MCF 10A (cell line): ENCODE measurements at regions not wholly inside any gene's neighbourhood (a gene's known extent, or its start where the extent isn't known, plus 50 kb on each side); places are given as distances from the start of the nearest gene placed in this dataset.
A peak's percentile ranks its signal among the peaks of the same experiment; 100 is the strongest.

Experiments used
- BruUV-seq: library from RNA; stranded (reverse); fragments of 400-500 nt; replicated peaks from 2 replicates; lab custom pipeline; 2021; lab: Mats Ljungman, UMichigan
- CTCF ChIA-PET: fragments of 300-600 bp; sonication (Branson Sonifier 250); formaldehyde crosslinking; extraction: SDS; loops from one replicate; lab custom pipeline; 2021; ENCODE audit warnings: antibody characterized with exemption, inconsistent platforms; lab: Yijun Ruan, JAX
- POLR2A ChIA-PET: fragments of 300-600, 350-650 bp; sonication (Branson Sonifier 250); formaldehyde crosslinking; extraction: SDS; loops from one replicate; lab custom pipeline; 2020; ENCODE audit warnings: antibody characterized with exemption, inconsistent platforms; lab: Yijun Ruan, JAX
- DNase-seq: peaks from one replicate; pipeline ENCODE4 v3.0.0-alpha.2; 2018; ENCODE audit not compliant: unreplicated experiment
- H3K27ac Mint-ChIP-seq: one replicate; pipeline ENCODE4 v1.8.0; 2022; ENCODE audit warnings: mild to moderate bottlenecking, low read depth, mixed read lengths; ENCODE audit not compliant: unreplicated experiment
- H3K27me3 Mint-ChIP-seq: one replicate; pipeline ENCODE4 v1.8.0; 2022; ENCODE audit warnings: mixed read lengths; ENCODE audit not compliant: insufficient read depth, unreplicated experiment
- H3K36me3 Mint-ChIP-seq: one replicate; pipeline ENCODE4 v1.8.0; 2022; ENCODE audit warnings: mild to moderate bottlenecking, moderate library complexity, mixed read lengths; ENCODE audit not compliant: insufficient read depth, unreplicated experiment
- H3K4me1 Mint-ChIP-seq: one replicate; pipeline ENCODE4 v1.8.0; 2022; ENCODE audit warnings: mixed read lengths; ENCODE audit not compliant: insufficient read depth, unreplicated experiment
- H3K4me3 Mint-ChIP-seq: one replicate; pipeline ENCODE4 v1.8.0; 2022; ENCODE audit warnings: mild to moderate bottlenecking, moderate library complexity, mixed read lengths; ENCODE audit not compliant: unreplicated experiment
- H3K9me3 Mint-ChIP-seq: one replicate; pipeline ENCODE4 v1.8.0; 2022; ENCODE audit warnings: mixed read lengths; ENCODE audit not compliant: unreplicated experiment
- CTCF ChIP-seq: fragments of 200-600 bp; IDR thresholded peaks from one replicate; pipeline ENCODE4 v1.8.0; 2022; ENCODE audit warnings: antibody characterized with exemption, mild to moderate bottlenecking; ENCODE audit not compliant: unreplicated experiment
- intact Hi-C: fragments of 100-400 bp; cut with micrococcal nuclease; formaldehyde crosslinking; loops from 2 replicates; pipeline ENCODE4 v1.14.1; 2022

GRCh38 chr15:93613386-93613785 is 524.4 kb upstream of the RGMA start:
- H3K4me3 Mint-ChIP-seq: no peak overlapping the region
- no peaks in the 10 kb centered on the region for H3K36me3 Mint-ChIP-seq
- H3K4me1 Mint-ChIP-seq: peaks cover 16% of the 10 kb centered on the region
- DNase-seq: no peak
- ChIA-PET POLR2A (no interaction called here), CTCF (no interaction called here)
- no peak for TF ChIP-seq CTCF
- intact Hi-C loops: no loop called here
- no TSS peak for BruUV-seq
- peaks cover 10% of the 10 kb centered on the region for H3K9me3 Mint-ChIP-seq
- no peaks in the 10 kb centered on the region for H3K27me3 Mint-ChIP-seq
- no peak overlapping the region for H3K27ac Mint-ChIP-seq

- TF ChIP-seq CTCF: no peak
- no peak for DNase-seq
- Mint-ChIP-seq H3K27me3 (no peaks in the 10 kb centered on the region), H3K36me3 (no peaks in the 10 kb centered on the region), H3K4me3 (no peak overlapping the region), H3K4me1 (peaks cover 16% of the 10 kb centered on the region), H3K9me3 (peaks cover 10% of the 10 kb centered on the region), H3K27ac (no peak overlapping the region)
- CTCF ChIA-PET: no interaction called here
- POLR2A ChIA-PET: no interaction called here
- BruUV-seq: no TSS peak
- intact Hi-C loops: no loop called here
Measured at GRCh38 chr15:93612953-93613352, 523.9 kb upstream of the RGMA start.

GRCh38 chr15:93610944-93611343 is 521.9 kb upstream of the RGMA start:
- H3K27me3 Mint-ChIP-seq: no peaks in the 10 kb centered on the region

GRCh38 chr15:93608643-93609148 is 519.7 kb upstream of the RGMA start:
- Mint-ChIP-seq H3K9me3 (peaks cover 10% of the 10 kb centered on the region), H3K27me3 (no peaks in the 10 kb centered on the region), H3K4me1 (peaks cover 11% of the 10 kb centered on the region), H3K4me3 (no peak overlapping the region), H3K27ac (no peak overlapping the region), H3K36me3 (no peaks in the 10 kb centered on the region)
- intact Hi-C loops: no loop called here
- ChIA-PET POLR2A (interaction anchor here (0.6 to 1.4 kb wide), 2 partner anchors 19 to 182 kb away, joined by 4 to 5 read pairs; no protein-coding TSS in a partner anchor), CTCF (interaction anchor here (0.6 to 0.7 kb wide), 2 partner anchors 9 to 308 kb away, joined by 3 to 4 read pairs; no protein-coding TSS in a partner anchor)
- TF ChIP-seq CTCF: no peak
- no TSS peak for BruUV-seq
- DNase-seq: no peak

More at GRCh38 chr15:93610944-93611343, 521.9 kb upstream of the RGMA start:
- POLR2A ChIA-PET: no interaction called here
- H3K4me3 Mint-ChIP-seq: no peak overlapping the region
- peak; percentile 72 for DNase-seq
- CTCF ChIA-PET: interaction anchor here (0.9 to 1.2 kb wide), 2 partner anchors 168 to 523 kb away, joined by 4 read pairs; no protein-coding TSS in a partner anchor
- H3K27ac Mint-ChIP-seq: no peak overlapping the region
- H3K9me3 Mint-ChIP-seq: peaks cover 10% of the 10 kb centered on the region
- no TSS peak for BruUV-seq
- TF ChIP-seq CTCF: no peak
- peaks cover 16% of the 10 kb centered on the region for H3K4me1 Mint-ChIP-seq
- intact Hi-C loops: no loop called here
- H3K36me3 Mint-ChIP-seq: no peaks in the 10 kb centered on the region
